NCI-H1436 (cell line): ENCODE measurements at regions not wholly inside any gene's neighbourhood (a gene's known extent, or its start where the extent isn't known, plus 50 kb on each side); places are given as distances from the start of the nearest gene placed in this dataset.
"Not testable (repeated sequence)": the region's sequence is repeated elsewhere in the genome, so short reads cannot be mapped to it uniquely, and the experiment has no call there.

Experiments
- DNase-seq: peaks from one replicate; lab custom pipeline; 2025; lab: John Stamatoyannopoulos, UW

GRCh38 chrX:45668686-45669443, 468.2 kb upstream of the DIPK2B start:
- no peak for DNase-seq

GRCh38 chrX:45667666-45668065, 467.0 kb upstream of the DIPK2B start:
- no peak for DNase-seq

- no peak for DNase-seq
These were observed 464.1 kb upstream of the DIPK2B start for GRCh38 chrX:45664727-45665290.

GRCh38 chrX:45660477-45660876, 459.8 kb upstream of the DIPK2B start:
- no peak for DNase-seq

GRCh38 chrX:45633419-45633818, 432.7 kb upstream of the DIPK2B start:
- no peak for DNase-seq

GRCh38 chrX:45632506-45632905, 431.8 kb upstream of the DIPK2B start:
- no peak for DNase-seq

- DNase-seq: no peak
These were observed 429.4 kb upstream of the DIPK2B start for GRCh38 chrX:45630078-45630477.

GRCh38 chrX:45628041-45628440, 427.4 kb upstream of the DIPK2B start:
- DNase-seq: no peak

GRCh38 chrX:45623266-45623665, 422.6 kb upstream of the DIPK2B start:
- DNase-seq: no peak

- no peak for DNase-seq
These were observed 421.9 kb upstream of the DIPK2B start for GRCh38 chrX:45622538-45622937.

GRCh38 chrX:45622042-45622423, 421.4 kb upstream of the DIPK2B start:
- DNase-seq: no peak

GRCh38 chrX:45621376-45622041, 420.8 kb upstream of the DIPK2B start:
- no peak for DNase-seq

GRCh38 chrX:45619290-45619689, 418.6 kb upstream of the DIPK2B start:
- DNase-seq: no peak

GRCh38 chrX:45615591-45615990, 414.9 kb upstream of the DIPK2B start:
- DNase-seq: not testable (repeated sequence)

- DNase-seq: no peak
These were observed 414.2 kb upstream of the DIPK2B start for GRCh38 chrX:45614853-45615252.

- no peak for DNase-seq
These were observed 401.5 kb upstream of the DIPK2B start for GRCh38 chrX:45602151-45602550.

- DNase-seq: no peak
These were observed 400.4 kb upstream of the DIPK2B start for GRCh38 chrX:45601052-45601451.

- no peak for DNase-seq
These were observed 398.2 kb upstream of the DIPK2B start for GRCh38 chrX:45598861-45599260.

GRCh38 chrX:45596188-45596808, 395.6 kb upstream of the DIPK2B start:
- no peak for DNase-seq

GRCh38 chrX:45592101-45592500, 391.4 kb upstream of the DIPK2B start:
- no peak for DNase-seq

- no peak for DNase-seq
These were observed 391.0 kb upstream of the DIPK2B start for GRCh38 chrX:45591650-45592049.

GRCh38 chrX:45584717-45585116, 384.0 kb upstream of the DIPK2B start:
- DNase-seq: no peak

GRCh38 chrX:45577361-45577760, 376.7 kb upstream of the DIPK2B start:
- DNase-seq: no peak
